ENCODE measurements at regions not wholly inside any gene's neighbourhood (a gene's known extent, or its start where the extent isn't known, plus 50 kb on each side); places are given as distances from the start of the nearest gene placed in this dataset.
"Not testable (repeated sequence)": the region's sequence is repeated elsewhere in the genome, so short reads cannot be mapped to it uniquely, and the experiment has no call there.

DNA sequence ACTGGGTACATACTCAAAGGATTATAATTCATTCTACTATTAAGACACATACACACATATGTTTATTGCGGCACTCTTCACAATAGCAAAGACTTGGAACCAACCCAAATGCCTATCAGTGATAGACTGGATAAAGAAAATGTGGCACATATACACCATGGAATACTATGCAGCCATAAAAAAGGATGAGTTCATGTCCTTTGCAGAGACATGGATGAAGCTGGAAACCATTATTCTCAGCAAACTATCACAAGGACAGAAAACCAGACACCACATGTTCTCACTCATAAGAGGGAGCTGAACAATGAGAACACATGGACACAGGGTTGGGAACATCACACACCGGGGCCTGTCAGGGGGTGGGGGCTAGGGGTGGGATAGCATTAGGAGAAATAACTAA, 101.9 kb upstream of the CCDC71L start:
- not testable (repeated sequence) for TF ChIP-seq POLR2A (IDR thresholded peaks at IDR 0.05; ENCODE audit: low read depth, low read length); MAFK (IDR thresholded peaks at IDR 0.05; ENCODE audit: low read depth, low read length); MAZ (IDR thresholded peaks at IDR 0.05; ENCODE audit: borderline replicate concordance, low read depth, low read length)
- TF ChIP-seq, protein P1, sequence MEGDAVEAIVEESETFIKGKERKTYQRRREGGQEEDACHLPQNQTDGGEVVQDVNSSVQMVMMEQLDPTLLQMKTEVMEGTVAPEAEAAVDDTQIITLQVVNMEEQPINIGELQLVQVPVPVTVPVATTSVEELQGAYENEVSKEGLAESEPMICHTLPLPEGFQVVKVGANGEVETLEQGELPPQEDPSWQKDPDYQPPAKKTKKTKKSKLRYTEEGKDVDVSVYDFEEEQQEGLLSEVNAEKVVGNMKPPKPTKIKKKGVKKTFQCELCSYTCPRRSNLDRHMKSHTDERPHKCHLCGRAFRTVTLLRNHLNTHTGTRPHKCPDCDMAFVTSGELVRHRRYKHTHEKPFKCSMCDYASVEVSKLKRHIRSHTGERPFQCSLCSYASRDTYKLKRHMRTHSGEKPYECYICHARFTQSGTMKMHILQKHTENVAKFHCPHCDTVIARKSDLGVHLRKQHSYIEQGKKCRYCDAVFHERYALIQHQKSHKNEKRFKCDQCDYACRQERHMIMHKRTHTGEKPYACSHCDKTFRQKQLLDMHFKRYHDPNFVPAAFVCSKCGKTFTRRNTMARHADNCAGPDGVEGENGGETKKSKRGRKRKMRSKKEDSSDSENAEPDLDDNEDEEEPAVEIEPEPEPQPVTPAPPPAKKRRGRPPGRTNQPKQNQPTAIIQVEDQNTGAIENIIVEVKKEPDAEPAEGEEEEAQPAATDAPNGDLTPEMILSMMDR (conservative IDR thresholded peaks at IDR 0.05; ENCODE audit: low read depth, low read length): not testable (repeated sequence)
- TF ChIP-seq, protein P2, sequence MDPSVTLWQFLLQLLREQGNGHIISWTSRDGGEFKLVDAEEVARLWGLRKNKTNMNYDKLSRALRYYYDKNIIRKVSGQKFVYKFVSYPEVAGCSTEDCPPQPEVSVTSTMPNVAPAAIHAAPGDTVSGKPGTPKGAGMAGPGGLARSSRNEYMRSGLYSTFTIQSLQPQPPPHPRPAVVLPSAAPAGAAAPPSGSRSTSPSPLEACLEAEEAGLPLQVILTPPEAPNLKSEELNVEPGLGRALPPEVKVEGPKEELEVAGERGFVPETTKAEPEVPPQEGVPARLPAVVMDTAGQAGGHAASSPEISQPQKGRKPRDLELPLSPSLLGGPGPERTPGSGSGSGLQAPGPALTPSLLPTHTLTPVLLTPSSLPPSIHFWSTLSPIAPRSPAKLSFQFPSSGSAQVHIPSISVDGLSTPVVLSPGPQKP (IDR thresholded peaks at IDR 0.05; ENCODE audit: borderline replicate concordance, low read depth, low read length): not testable (repeated sequence)
- TF ChIP-seq, protein P3, sequence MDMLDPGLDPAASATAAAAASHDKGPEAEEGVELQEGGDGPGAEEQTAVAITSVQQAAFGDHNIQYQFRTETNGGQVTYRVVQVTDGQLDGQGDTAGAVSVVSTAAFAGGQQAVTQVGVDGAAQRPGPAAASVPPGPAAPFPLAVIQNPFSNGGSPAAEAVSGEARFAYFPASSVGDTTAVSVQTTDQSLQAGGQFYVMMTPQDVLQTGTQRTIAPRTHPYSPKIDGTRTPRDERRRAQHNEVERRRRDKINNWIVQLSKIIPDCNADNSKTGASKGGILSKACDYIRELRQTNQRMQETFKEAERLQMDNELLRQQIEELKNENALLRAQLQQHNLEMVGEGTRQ (IDR thresholded peaks at IDR 0.05; ENCODE audit: low read depth, low read length): not testable (repeated sequence)
